ENCODE measurements at regions not wholly inside any gene's neighbourhood (a gene's known extent, or its start where the extent isn't known, plus 50 kb on each side); places are given as distances from the start of the nearest gene placed in this dataset.

GRCh38 chr5:42306287-42306686 is 117.0 kb upstream of the GHR start:
- DNase-seq = no peak
- no CpG with 5 or more reads among the region's 1 CpG for WGBS (ENCODE audit: extremely low coverage, insufficient read length, low lambda C conversion rate)
- Mint-ChIP-seq H3K36me3 (ENCODE audit: insufficient read depth in 1 of 3, low read depth in 3 of 3) (peaks cover 0 to 9% (median 2%) of the 10 kb centered on the region in 3 experiments; a peak in 2 of 7 replicates), H3K4me1 (no peaks in the 10 kb centered on the region), H3K9me3 (peaks cover 4 to 10% of the 10 kb centered on the region in 2 experiments; a peak in 3 of 5 replicates), H3K27ac (no peak overlapping the region), H3K4me3 (no peak overlapping the region), H3K27me3 (ENCODE audit: low read depth) (no peaks in the 10 kb centered on the region)
- Histone ChIP-seq H3T11ph (ENCODE audit: low read length) (no peak overlapping the region), H2BK20ac (ENCODE audit: low read depth, low read length, poor library complexity, severe bottlenecking) (no peak overlapping the region), H3K9me3 (ENCODE audit: control insufficient read depth, low read depth, low read length) (no peaks in the 10 kb centered on the region), H3K4me1 (ENCODE audit: insufficient read depth, low read length) (no peaks in the 10 kb centered on the region), H4K91ac (ENCODE audit: insufficient read length, low read depth, low read length) (no peak overlapping the region), H3K18ac (ENCODE audit: insufficient read length, low read depth, low read length) (no peak overlapping the region), H3K4me2 (ENCODE audit: insufficient read depth, insufficient read length, low read length) (no peak overlapping the region), H2BK12ac (ENCODE audit: insufficient read length, low read depth, low read length) (no peak overlapping the region), H4K20me1 (ENCODE audit: control insufficient read depth, insufficient read depth, insufficient read length) (no peaks in the 10 kb centered on the region), H3K27ac (ENCODE audit: insufficient read length, low read depth, low read length) (no peak overlapping the region), H3K23ac (ENCODE audit: insufficient read length, low read depth, low read length) (no peak overlapping the region), H3K23me2 (ENCODE audit: insufficient read length, low read depth, low read length, poor library complexity, severe bottlenecking) (no peaks in the 10 kb centered on the region), H2BK120ac (ENCODE audit: low read depth, low read length, poor library complexity, severe bottlenecking) (no peak overlapping the region), H3K27me3 (ENCODE audit: insufficient read depth, low read length) (no peaks in the 10 kb centered on the region), H3K14ac (ENCODE audit: insufficient read depth, low read length) (no peak overlapping the region), H2BK5ac (ENCODE audit: insufficient read length, low read length) (no peak overlapping the region), H3K79me2 (ENCODE audit: insufficient read depth, low read length) (no peaks in the 10 kb centered on the region), H2AK5ac (ENCODE audit: insufficient read length, low read length) (no peak overlapping the region), H3K56ac (ENCODE audit: insufficient read length, low read depth, low read length) (no peak overlapping the region), H3K9ac (ENCODE audit: extremely low read depth, insufficient read length, low read length) (no peak overlapping the region), H2BK15ac (ENCODE audit: low read depth, low read length) (no peak overlapping the region), H2AFZ (ENCODE audit: low read length) (no peak overlapping the region), H3K79me1 (ENCODE audit: insufficient read depth, low read depth, low read length, poor library complexity, severe bottlenecking) (no peaks in the 10 kb centered on the region), H3K4ac (ENCODE audit: low read depth, low read length) (no peak overlapping the region), H4K5ac (ENCODE audit: insufficient read length, low read depth, low read length) (no peak overlapping the region), H4K8ac (replicated peaks; ENCODE audit: insufficient read length, low read depth, low read length) (no peak overlapping the region)
- no peak for TF ChIP-seq CTCF (conservative IDR thresholded peaks at IDR 0.05)
